ENCODE measurements at regions not wholly inside any gene's neighbourhood (a gene's known extent, or its start where the extent isn't known, plus 50 kb on each side); places are given as distances from the start of the nearest gene placed in this dataset.
"Not testable (repeated sequence)": the region's sequence is repeated elsewhere in the genome, so short reads cannot be mapped to it uniquely, and the experiment has no call there.

- no peaks in the 10 kb centered on the region for H3K9me3 ChIP-seq (ENCODE audit: control insufficient read depth, insufficient read depth, low read depth, low read length)
- TF ChIP-seq, protein P1, sequence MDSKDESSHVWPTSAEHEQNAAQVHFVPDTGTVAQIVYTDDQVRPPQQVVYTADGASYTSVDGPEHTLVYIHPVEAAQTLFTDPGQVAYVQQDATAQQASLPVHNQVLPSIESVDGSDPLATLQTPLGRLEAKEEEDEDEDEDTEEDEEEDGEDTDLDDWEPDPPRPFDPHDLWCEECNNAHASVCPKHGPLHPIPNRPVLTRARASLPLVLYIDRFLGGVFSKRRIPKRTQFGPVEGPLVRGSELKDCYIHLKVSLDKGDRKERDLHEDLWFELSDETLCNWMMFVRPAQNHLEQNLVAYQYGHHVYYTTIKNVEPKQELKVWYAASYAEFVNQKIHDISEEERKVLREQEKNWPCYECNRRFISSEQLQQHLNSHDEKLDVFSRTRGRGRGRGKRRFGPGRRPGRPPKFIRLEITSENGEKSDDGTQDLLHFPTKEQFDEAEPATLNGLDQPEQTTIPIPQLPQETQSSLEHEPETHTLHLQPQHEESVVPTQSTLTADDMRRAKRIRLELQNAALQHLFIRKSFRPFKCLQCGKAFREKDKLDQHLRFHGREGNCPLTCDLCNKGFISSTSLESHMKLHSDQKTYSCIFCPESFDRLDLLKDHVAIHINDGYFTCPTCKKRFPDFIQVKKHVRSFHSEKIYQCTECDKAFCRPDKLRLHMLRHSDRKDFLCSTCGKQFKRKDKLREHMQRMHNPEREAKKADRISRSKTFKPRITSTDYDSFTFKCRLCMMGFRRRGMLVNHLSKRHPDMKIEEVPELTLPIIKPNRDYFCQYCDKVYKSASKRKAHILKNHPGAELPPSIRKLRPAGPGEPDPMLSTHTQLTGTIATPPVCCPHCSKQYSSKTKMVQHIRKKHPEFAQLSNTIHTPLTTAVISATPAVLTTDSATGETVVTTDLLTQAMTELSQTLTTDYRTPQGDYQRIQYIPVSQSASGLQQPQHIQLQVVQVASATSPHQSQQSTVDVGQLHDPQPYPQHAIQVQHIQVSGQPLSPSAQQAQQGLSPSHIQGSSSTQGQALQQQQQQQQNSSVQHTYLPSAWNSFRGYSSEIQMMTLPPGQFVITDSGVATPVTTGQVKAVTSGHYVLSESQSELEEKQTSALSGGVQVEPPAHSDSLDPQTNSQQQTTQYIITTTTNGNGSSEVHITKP (tag by site-specific recombination; IDR thresholded peaks at IDR 0.05), result no peak
- no peak for TF ChIP-seq ZNF658 (tag by site-specific recombination; IDR thresholded peaks at IDR 0.05)
- no peak for TF ChIP-seq ATF2 (tag by site-specific recombination; IDR thresholded peaks at IDR 0.05; ENCODE audit: low read depth)
- TF ChIP-seq ZNF596 (tag by site-specific recombination; IDR thresholded peaks at IDR 0.05), result no peak
- TF ChIP-seq ZNF677 (tag by site-specific recombination; IDR thresholded peaks at IDR 0.05), result no peak
- no peak for TF ChIP-seq SALL2 (tag by site-specific recombination; IDR thresholded peaks at IDR 0.05; ENCODE audit: borderline replicate concordance)
- TF ChIP-seq ZNF121 (tag by site-specific recombination; IDR thresholded peaks at IDR 0.05), result no peak
- no peak for TF ChIP-seq ZNF544 (tag by site-specific recombination; IDR thresholded peaks at IDR 0.05)
- TF ChIP-seq, protein P2, sequence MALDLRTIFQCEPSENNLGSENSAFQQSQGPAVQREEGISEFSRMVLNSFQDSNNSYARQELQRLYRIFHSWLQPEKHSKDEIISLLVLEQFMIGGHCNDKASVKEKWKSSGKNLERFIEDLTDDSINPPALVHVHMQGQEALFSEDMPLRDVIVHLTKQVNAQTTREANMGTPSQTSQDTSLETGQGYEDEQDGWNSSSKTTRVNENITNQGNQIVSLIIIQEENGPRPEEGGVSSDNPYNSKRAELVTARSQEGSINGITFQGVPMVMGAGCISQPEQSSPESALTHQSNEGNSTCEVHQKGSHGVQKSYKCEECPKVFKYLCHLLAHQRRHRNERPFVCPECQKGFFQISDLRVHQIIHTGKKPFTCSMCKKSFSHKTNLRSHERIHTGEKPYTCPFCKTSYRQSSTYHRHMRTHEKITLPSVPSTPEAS (tag by site-specific recombination; IDR thresholded peaks at IDR 0.05), result no peak
- TF ChIP-seq ZNF707 (tag by site-specific recombination; IDR thresholded peaks at IDR 0.05), result no peak
- TF ChIP-seq, protein P3, sequence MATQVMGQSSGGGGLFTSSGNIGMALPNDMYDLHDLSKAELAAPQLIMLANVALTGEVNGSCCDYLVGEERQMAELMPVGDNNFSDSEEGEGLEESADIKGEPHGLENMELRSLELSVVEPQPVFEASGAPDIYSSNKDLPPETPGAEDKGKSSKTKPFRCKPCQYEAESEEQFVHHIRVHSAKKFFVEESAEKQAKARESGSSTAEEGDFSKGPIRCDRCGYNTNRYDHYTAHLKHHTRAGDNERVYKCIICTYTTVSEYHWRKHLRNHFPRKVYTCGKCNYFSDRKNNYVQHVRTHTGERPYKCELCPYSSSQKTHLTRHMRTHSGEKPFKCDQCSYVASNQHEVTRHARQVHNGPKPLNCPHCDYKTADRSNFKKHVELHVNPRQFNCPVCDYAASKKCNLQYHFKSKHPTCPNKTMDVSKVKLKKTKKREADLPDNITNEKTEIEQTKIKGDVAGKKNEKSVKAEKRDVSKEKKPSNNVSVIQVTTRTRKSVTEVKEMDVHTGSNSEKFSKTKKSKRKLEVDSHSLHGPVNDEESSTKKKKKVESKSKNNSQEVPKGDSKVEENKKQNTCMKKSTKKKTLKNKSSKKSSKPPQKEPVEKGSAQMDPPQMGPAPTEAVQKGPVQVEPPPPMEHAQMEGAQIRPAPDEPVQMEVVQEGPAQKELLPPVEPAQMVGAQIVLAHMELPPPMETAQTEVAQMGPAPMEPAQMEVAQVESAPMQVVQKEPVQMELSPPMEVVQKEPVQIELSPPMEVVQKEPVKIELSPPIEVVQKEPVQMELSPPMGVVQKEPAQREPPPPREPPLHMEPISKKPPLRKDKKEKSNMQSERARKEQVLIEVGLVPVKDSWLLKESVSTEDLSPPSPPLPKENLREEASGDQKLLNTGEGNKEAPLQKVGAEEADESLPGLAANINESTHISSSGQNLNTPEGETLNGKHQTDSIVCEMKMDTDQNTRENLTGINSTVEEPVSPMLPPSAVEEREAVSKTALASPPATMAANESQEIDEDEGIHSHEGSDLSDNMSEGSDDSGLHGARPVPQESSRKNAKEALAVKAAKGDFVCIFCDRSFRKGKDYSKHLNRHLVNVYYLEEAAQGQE (tag by site-specific recombination; IDR thresholded peaks at IDR 0.05), result no peak
- TF ChIP-seq ZNF248 (tag by site-specific recombination; IDR thresholded peaks at IDR 0.05), result no peak
- TF ChIP-seq ZSCAN30 (tag by site-specific recombination; IDR thresholded peaks at IDR 0.05), result no peak
- TF ChIP-seq SP7 (tag by site-specific recombination; IDR thresholded peaks at IDR 0.05), result no peak
- TF ChIP-seq ZNF488 (tag by site-specific recombination; IDR thresholded peaks at IDR 0.05), result no peak
- no peak for TF ChIP-seq RBAK (tag by site-specific recombination; IDR thresholded peaks at IDR 0.05)
- no peak for TF ChIP-seq ZNF560 (tag by site-specific recombination; IDR thresholded peaks at IDR 0.05; ENCODE audit: borderline replicate concordance)
- TF ChIP-seq AEBP2 (tag by site-specific recombination; IDR thresholded peaks at IDR 0.05; ENCODE audit: borderline replicate concordance), result no peak
- no peak for TF ChIP-seq ZNF138 (tag by site-specific recombination; IDR thresholded peaks at IDR 0.05; ENCODE audit: borderline replicate concordance)
- TF ChIP-seq OVOL3 (tag by site-specific recombination; IDR thresholded peaks at IDR 0.05), result no peak
- POLR2A ChIA-PET, result no interaction called here
- H3K4me1 ChIP-seq (ENCODE audit: control insufficient read depth, insufficient read depth, low read length), result no peaks in the 10 kb centered on the region
- H3K36me3 ChIP-seq (ENCODE audit: control insufficient read depth in 2 of 2, insufficient read depth in 1 of 2, low read length in 2 of 2), result no peaks in the 10 kb centered on the region
- CTCF ChIA-PET, result no interaction called here
- no peak overlapping the region for H3K27ac ChIP-seq (ENCODE audit: extremely low read depth, low read depth, low read length)
- no peak overlapping the region for H3K4me3 ChIP-seq (ENCODE audit: low read depth, low read length)
Measured at GRCh38 chr11:103812680-103813079, 223.8 kb upstream of the DDI1 start.

GRCh38 chr11:103820345-103820744 lies 216.1 kb upstream of the DDI1 start:
- H3K27ac ChIP-seq (ENCODE audit: extremely low read depth, low read depth, low read length); POLR2A ChIA-PET; H3K4me3 ChIP-seq (ENCODE audit: low read depth, low read length); H3K36me3 ChIP-seq (ENCODE audit: control insufficient read depth in 2 of 2, insufficient read depth in 1 of 2, low read length in 2 of 2); H3K4me1 ChIP-seq (ENCODE audit: control insufficient read depth, insufficient read depth, low read length); H3K9me3 ChIP-seq (ENCODE audit: control insufficient read depth, insufficient read depth, low read depth, low read length): not testable (repeated sequence)
- CTCF ChIA-PET, result interaction anchor here (0.7 kb wide), 1 partner anchor 121 kb away, joined by 3 read pairs; no protein-coding TSS in a partner anchor

Data from HEK293 (cell line).